GM21447 (cell line): ENCODE measurements at regions not wholly inside any gene's neighbourhood (a gene's known extent, or its start where the extent isn't known, plus 50 kb on each side); places are given as distances from the start of the nearest gene placed in this dataset.

Experiments used
- ATAC-seq: cut with Tn5 transposase; IDR thresholded peaks from one replicate; pipeline ENCODE4 v1.9.1; 2021; ENCODE audit not compliant: unreplicated experiment

- no peak for ATAC-seq
Observed at GRCh38 chrX:76228499-76228898, 55.6 kb downstream of the PBDC1 start.

- ATAC-seq = no peak
Observed at GRCh38 chrX:76248901-76249300, 76.0 kb downstream of the PBDC1 start.

GRCh38 chrX:76253432-76253831, 80.6 kb downstream of the PBDC1 start:
- peak; percentile 84 for ATAC-seq

GRCh38 chrX:76279007-76279406, 106.1 kb downstream of the PBDC1 start:
- no peak for ATAC-seq
